ENCODE measurements at regions not wholly inside any gene's neighbourhood (a gene's known extent, or its start where the extent isn't known, plus 50 kb on each side); places are given as distances from the start of the nearest gene placed in this dataset.

DNA sequence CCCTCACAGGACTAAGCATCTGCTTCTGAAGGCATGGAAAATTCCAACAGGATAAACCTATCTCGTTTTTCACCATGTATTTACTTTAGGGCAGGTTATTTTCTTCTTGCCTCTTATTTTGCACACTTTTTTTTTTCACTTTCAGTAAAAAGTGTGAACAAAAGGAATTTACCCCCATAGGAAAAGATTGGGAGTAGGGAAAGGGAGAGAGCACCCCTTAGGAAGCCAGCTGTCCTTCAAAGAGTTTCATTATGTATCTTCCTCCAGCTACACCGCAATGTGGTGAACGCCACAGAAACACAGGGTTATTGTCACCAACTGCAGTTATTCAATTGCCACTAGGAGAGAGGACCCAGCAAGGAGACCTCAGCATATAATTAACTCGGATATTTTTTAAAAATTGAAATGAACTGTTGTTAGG is 286.2 kb upstream of the VRK2 start:
- H3K27ac ChIP-seq: no peak overlapping the region
- DNase-seq: no peak
- in situ Hi-C loops (cut with HindIII; ENCODE audit: low pct_ligation_motif_present, low sequenced_read_pairs): no loop called here
- TF ChIP-seq, protein P1, sequence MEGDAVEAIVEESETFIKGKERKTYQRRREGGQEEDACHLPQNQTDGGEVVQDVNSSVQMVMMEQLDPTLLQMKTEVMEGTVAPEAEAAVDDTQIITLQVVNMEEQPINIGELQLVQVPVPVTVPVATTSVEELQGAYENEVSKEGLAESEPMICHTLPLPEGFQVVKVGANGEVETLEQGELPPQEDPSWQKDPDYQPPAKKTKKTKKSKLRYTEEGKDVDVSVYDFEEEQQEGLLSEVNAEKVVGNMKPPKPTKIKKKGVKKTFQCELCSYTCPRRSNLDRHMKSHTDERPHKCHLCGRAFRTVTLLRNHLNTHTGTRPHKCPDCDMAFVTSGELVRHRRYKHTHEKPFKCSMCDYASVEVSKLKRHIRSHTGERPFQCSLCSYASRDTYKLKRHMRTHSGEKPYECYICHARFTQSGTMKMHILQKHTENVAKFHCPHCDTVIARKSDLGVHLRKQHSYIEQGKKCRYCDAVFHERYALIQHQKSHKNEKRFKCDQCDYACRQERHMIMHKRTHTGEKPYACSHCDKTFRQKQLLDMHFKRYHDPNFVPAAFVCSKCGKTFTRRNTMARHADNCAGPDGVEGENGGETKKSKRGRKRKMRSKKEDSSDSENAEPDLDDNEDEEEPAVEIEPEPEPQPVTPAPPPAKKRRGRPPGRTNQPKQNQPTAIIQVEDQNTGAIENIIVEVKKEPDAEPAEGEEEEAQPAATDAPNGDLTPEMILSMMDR (IDR thresholded peaks at IDR 0.05; ENCODE audit: low read depth, low read length, missing control alignments): no peak
- H3K27me3 ChIP-seq (replicated peaks): no peaks in the 10 kb centered on the region
- peak overlapping the region; percentile 47 for H3K4me3 ChIP-seq (ENCODE audit: low read depth, low read length)
- H3K36me3 ChIP-seq (replicated peaks): no peaks in the 10 kb centered on the region

DNA sequence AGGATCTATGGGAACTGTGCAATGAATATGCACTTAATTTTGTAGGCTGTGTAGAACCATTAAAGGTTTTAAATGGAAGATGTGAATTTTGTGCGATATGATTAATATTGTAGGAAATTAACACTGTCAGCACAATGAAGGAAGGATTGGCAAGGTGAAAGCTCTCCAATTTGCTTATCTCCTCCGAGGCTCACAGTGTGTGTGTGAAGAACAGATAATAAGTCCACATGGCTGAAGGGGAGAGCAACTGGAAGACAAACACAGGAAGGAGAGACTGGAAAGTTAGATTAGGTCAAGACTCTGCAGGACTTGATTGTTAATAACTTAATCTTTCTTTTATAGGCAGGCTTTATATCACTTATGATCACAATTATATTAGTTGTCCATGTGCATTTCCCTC is 269.7 kb upstream of the VRK2 start:
- H3K4me3 ChIP-seq (ENCODE audit: low read depth, low read length): no peak overlapping the region
- no peak for DNase-seq
- H3K36me3 ChIP-seq (replicated peaks): no peaks in the 10 kb centered on the region
- in situ Hi-C loops (cut with HindIII; ENCODE audit: low pct_ligation_motif_present, low sequenced_read_pairs): no loop called here
- H3K27ac ChIP-seq: no peak overlapping the region
- no peaks in the 10 kb centered on the region for H3K27me3 ChIP-seq (replicated peaks)
- TF ChIP-seq, protein P1 (IDR thresholded peaks at IDR 0.05; ENCODE audit: low read depth, low read length, missing control alignments): no peak

DNA sequence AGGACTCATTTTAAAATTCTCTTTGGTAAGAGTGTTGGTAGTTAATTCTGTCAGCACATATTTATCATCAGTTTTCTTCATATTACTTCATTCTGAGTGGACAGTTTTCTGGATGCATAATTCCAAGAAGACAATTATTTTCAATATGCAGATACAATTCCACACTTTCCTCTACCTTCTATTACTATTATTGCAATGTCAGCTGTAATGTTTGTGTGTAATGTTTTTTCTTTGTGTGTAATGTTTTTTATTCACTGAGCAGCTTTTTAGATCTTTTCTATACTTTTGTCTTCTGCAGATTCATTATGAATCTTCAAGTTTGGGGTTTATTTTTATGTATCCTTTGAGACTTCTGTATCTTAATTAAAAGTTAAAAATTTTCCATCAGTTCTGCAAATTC is 264.0 kb upstream of the VRK2 start:
- TF ChIP-seq, protein P1 (IDR thresholded peaks at IDR 0.05; ENCODE audit: low read depth, low read length, missing control alignments): no peak
- Histone ChIP-seq H3K27me3 (replicated peaks) (no peaks in the 10 kb centered on the region), H3K4me3 (ENCODE audit: low read depth, low read length) (no peak overlapping the region), H3K36me3 (replicated peaks) (no peaks in the 10 kb centered on the region), H3K27ac (no peak overlapping the region)
- DNase-seq: no peak
- in situ Hi-C loops (cut with HindIII; ENCODE audit: low pct_ligation_motif_present, low sequenced_read_pairs): no loop called here

DNA sequence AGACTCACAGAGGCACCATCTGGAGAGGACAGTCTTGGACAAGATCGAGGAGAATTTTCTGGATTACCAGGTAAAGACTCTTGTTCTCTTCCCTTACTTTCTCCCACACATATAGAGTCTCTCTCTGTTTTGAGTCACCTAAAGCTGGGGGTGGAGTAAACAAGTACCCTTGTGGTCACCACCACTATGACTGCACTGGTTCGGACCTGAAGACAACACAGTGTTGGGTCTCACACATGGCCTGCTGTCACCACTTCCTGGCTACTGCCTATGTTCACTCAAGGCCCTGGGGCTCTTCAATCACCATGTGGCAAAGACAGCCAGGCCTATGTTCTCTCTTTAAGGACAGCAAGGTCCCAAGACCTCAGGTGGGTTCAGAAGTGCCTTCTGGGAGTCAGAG is 253.3 kb upstream of the VRK2 start:
- Histone ChIP-seq H3K36me3 (replicated peaks) (no peaks in the 10 kb centered on the region), H3K27ac (no peak overlapping the region), H3K27me3 (replicated peaks) (no peaks in the 10 kb centered on the region), H3K4me3 (ENCODE audit: low read depth, low read length) (no peak overlapping the region)
- TF ChIP-seq, protein P1 (IDR thresholded peaks at IDR 0.05; ENCODE audit: low read depth, low read length, missing control alignments): no peak
- no peak for DNase-seq
- in situ Hi-C loops (cut with HindIII; ENCODE audit: low pct_ligation_motif_present, low sequenced_read_pairs): no loop called here

DNA sequence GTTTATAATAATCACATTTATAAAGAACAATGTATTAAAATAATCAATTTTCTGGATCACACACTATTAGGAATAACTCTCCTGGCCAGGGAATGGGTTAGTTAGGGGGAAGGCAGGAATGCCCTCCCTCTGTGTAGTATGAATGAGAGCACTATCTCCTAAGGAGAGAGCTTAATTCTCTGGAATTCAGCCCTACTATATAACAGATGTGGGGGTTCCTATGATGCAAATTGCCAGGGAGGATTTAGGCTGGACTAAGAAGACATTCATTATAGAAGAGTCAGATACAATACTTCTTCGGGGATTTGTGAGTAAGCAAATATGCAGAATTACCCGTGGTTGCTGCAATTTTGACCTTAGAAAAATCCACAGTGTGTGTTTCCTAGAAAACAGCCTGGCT is 250.1 kb upstream of the VRK2 start:
- Histone ChIP-seq H3K27me3 (replicated peaks) (no peaks in the 10 kb centered on the region), H3K36me3 (replicated peaks) (no peaks in the 10 kb centered on the region), H3K4me3 (ENCODE audit: low read depth, low read length) (no peak overlapping the region), H3K27ac (no peak overlapping the region)
- in situ Hi-C loops (cut with HindIII; ENCODE audit: low pct_ligation_motif_present, low sequenced_read_pairs): no loop called here
- TF ChIP-seq, protein P1 (IDR thresholded peaks at IDR 0.05; ENCODE audit: low read depth, low read length, missing control alignments): no peak
- DNase-seq: no peak

DNA sequence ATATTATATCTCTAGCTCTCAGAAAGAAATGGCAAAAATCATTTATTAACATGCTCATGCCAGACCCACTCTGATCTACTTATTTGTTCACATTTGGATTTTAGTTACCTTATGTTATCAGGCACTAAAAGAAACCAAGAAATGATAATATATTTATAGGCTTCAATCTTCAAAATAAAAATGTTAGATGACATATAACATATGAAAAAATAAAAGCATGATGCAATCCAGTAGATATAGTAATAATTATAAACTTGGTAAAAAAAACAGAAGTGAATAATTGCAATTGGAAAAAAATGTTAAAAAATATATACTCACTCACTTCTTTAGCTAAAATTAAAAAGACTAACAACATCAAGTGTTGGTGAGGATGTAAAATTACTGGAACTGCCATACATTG is 248.3 kb upstream of the VRK2 start:
- Histone ChIP-seq H3K36me3 (replicated peaks) (no peaks in the 10 kb centered on the region), H3K4me3 (ENCODE audit: low read depth, low read length) (no peak overlapping the region), H3K27me3 (replicated peaks) (no peaks in the 10 kb centered on the region), H3K27ac (no peak overlapping the region)
- DNase-seq: no peak
- TF ChIP-seq, protein P1 (IDR thresholded peaks at IDR 0.05; ENCODE audit: low read depth, low read length, missing control alignments): no peak
- in situ Hi-C loops (cut with HindIII; ENCODE audit: low pct_ligation_motif_present, low sequenced_read_pairs): no loop called here
